ENCODE measurements at regions not wholly inside any gene's neighbourhood (a gene's known extent, or its start where the extent isn't known, plus 50 kb on each side); places are given as distances from the start of the nearest gene placed in this dataset.

DNA sequence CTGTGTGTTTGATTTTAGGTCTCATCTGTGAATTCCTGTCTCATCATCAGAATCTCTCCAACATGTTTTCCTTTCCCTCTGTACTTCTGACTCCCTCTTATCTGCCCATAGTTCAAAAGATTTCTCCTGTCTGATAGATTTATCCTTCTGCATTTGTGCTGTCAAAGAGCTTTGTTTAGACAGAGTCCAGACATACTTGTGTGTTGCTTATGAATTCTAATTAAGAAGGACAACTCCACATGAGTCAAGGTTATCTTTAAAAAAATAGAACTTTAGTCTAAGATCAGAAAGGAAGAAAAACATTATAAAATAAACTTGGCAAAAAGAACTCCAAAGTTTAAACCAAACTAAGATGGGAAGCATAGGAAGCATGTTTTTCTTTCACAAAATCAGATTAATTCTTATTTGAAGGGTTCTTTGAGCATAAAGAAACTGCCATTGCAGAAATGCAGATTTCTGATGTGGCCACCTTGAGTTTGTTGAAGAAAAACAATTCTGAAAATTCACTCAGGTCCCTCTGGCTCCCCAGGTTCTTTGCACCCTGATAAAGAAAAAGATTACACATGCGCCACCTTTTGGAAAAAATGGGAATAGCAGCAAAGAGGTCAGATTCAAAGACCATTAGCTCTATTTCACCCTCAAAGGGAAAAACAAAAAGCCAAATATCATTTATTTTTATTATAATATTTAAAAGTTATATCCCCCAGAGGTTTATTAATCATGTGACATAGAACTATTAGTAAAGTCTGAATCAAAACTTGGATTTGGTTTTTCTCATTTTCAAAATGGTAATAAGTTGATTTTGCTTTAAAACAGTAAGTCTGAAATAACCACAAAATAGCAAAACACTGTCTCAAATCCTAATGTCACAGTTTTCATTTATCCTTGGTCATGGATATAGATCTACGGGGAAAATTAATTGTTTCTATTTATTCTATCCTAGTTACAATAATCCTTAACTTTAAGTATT lies 143.7 kb upstream of the DCN start:
- peak; percentile 92 for DNase-seq

DNA sequence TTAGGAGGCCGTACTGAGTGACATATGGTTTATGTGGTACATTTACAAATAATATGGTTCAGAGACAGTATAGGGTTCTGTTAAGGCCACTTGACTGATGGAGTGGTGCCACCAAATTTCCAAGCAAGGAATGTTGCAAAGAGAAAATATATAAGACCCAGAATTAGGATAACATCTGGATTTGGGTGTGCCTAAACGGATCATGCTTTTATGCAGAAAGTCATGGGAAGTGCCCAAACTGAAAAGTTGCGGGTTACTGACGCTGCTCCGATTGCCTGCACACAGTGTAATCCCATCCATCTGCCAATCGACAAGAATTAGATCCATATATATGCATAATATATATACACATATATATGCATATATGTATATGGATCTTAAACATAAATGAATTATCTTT lies 138.4 kb upstream of the DCN start:
- no peak for DNase-seq

DNA sequence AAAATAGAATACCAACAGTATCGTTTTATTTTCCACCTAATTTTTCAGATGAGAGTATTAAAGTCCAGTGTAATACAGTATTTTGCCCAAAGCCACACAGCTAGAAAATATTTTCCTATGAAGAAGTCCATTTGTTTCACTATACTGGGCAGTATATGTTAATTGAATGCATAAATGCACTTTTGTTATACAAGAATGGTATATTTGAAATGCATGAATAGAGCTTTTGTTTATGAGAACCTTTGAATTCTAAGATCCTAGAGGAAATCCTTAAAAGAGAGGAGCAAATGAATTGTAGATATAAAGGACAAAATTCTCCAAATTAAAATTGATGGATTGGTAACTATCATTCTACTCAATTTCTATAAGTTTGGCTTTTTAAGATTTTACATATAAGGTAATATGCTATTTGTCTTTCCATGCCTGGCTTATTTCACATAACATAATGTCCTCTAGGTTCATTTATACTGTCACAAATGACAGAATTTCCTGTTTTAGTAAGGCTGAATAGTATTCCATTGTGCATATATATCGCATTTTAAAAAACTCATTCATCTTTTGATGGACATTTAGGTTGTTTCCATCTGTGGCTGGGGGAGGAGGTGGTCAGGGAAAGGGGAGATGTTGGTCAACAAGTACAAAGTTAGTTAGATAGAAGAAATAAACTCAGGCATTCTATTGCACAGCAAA lies 136.6 kb upstream of the DCN start:
- DNase-seq, result no peak

DNA sequence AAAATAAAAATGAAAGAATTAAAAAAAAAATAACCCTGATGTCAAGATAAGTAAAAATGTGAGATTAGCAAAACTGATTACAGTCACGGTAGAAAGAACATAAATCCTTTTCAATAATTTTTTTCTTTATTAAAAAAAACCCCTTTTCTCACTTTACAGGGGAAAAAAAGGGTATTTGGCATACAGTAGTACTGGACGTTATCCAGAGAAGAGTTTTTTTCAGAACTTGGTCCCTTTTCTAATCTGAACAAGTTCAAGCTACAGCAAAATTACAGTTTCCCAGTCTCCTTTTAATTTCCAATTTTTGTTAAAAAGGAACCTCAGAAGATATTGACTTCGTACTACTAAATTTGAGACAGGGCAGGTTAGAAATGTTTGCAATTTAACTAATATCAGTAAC lies 134.7 kb upstream of the DCN start:
- DNase-seq, result no peak

DNA sequence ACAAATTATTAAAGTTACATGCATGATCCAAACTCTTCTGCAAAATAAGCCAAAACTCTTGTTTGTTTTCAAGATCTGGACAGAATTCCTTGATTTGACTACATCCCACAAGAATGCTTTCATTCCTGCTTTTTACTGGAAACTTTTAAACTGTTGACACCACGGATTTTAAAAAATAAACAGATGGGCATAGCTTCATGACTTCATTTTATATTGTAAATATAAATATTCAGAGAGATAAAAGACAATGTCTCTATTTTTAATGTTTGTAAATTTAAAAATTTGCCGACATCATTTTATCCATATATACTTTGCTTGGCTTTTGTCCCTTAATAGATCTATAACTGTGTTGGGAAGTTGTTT lies 134.3 kb upstream of the DCN start:
- DNase-seq, result no peak

DNA sequence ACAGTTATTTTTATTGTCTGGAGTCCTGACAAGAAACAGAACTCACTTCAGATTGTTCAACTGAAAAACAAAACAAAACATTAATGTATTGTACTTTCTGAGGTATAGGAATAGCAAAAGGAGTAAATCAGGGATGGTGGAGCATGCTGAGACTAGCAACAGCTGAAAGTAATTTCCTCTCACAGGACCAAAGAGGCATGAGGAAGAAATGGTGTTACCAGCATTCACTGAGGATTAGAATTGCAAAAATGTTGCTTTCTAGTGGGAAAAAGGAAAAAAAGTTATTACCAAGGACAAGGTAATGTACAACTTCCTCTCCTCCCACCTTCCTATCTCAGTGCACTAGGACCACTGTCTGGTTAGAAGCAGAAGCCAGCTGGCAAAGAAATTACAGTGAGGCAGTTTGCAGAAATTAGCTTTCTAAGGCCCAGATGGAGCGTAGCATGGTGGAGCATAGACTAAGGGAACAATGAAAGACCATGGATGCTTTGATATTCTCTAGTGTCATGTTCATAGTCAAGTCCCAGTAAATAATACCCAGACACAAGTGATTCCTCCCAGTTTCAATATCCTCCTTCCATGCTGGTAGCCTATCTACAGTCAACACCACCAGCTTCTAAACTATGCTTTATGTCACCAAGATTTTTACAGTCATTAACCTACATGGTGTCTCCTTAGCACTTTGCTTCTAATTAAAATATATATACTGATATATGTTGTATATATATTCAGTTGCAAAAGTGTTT lies 133.7 kb upstream of the DCN start:
- no peak for DNase-seq

DNA sequence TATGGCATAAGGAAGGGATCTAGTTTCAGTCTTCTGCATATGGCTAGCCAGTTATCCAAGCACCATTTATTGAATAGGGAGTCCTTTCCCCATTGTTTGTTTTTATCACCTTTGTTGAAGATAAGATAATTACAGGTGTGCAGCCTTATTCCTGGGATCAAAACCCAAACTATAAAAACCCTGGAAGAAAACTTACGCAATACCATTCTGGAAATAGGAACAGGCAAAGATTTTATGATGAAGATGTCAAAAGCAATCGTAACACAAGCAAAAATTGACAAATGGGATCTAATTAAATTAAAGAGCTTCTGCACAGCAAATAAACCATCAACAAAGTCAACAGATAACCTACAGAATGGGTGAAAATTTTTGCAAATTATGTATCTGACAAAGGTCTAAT lies 128.5 kb upstream of the DCN start:
- DNase-seq, result no peak

DNA sequence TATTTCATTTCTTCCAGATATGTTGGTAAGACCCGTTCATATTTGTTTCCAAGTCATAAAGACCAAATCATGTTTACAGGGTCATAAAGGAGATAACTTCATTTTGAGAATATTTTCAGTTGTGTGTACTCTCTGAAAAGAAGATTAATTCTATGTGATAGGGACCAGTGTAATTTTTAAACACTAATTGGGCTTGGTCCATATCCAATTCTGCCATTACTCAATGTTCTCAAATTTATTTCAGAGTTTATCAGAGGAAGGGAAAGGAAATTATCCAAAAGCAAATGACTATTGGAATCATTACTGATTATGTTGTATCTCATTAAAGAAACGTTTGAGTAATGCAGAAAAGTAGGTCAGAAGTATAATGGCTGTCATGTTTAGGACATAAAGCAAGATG lies 126.8 kb upstream of the DCN start:
- DNase-seq, result no peak

DNA sequence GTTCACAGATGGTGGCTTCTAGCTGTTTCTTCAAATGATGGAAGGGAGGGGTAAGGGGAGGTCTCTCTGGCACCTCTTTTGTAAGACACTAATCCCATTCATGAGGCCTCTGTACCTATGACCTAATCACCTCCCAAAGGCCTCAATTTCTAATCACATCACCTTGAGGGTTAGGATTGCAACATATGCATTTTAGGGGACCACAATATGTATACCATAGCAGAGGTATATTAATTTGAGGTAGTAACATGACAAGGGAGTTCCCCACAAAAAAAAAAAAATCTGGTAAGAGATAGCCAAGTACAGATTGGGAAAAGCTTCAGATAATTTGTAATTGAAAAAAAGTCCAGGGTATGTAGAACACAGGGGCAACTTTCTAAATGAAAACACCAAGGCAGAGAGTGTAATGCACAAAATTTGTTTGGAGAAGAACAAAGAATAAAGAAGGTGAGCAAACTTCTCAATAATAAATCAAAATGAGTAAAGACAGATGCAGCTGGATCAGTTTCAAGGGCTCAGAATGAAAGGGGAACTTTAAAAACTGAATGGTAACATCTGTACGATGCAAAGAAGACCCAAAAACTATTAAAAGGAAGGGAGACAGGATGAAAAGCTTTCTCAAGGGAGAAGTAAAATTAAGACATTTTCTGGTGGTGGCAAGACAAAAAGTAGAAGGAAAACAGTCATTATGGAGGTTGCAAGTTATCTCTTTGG lies 125.5 kb upstream of the DCN start:
- DNase-seq, result no peak

DNA sequence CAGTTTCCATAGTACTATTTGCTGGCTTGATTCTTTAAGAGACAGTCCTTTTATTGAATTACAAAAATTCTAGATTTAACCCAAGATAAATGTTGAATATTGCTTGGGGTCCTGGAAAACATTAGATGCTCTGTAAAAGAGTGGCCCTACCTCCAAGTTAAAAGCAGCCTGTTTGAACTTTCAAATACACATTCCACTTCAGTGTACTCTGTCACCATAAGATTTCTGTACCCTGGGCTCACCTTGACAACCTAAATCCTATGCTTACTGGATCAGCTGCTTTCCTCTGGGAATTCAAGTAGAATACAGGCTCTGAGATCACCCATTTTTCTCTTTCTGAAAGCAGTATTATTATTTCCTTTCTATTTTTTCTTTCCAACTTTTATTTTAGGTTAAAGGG lies 107.7 kb upstream of the DCN start:
- DNase-seq, result no peak

DNA sequence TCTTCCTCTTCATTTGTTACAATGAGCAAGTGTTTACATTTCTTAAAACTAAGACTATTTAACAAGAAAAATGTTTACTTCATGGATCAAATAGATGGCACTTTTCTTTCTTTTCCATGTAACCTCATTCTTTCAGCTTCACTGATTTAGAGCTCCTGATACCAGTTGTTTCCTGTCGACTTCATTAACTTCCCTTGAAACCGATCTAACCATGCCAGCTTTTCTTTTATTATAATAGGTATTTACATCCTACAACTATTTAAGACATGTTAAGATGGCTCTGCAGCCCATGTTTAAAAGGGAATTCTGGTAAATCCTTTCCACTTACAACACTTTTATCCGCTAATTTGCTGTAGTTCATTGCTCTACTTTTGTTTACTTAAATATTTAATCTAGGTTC lies 107.3 kb upstream of the DCN start:
- no peak for DNase-seq

DNA sequence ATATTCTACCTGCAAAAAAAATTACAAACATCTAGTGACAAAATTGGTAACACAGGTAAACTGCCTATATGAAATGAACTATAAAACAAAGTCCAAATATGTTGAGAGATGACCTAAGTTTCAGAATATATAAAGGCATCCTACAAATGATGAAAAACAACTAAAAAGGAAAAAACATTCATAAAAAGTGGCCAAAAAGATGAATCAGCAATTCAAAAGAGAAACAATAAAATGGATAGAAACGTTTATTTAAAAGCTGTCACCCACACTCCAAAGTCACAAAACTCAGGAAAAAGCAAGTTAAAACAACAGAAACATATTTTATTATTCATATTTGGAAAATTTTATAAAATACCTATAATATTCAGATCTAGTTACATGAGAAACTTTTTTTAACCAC lies 106.5 kb upstream of the DCN start:
- no peak for DNase-seq

DNA sequence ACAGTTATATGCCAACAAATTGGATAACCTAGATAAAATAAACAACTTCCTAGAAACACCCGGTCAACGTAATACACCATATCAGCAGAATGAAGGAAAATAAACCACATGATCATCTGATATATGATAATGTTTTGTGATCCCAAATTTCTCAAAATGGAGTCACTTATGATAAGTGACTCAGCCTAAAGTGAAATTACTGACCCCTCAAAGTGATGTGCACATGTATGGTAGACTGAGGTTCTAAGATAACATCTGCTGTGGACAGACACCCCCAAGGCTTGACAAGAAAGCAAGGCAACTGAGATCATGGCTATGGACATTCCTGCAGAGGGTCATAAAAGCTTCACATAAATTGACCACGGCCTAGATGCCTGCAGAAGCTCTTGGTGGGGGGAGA lies 105.1 kb upstream of the DCN start:
- DNase-seq, result no peak

DNA sequence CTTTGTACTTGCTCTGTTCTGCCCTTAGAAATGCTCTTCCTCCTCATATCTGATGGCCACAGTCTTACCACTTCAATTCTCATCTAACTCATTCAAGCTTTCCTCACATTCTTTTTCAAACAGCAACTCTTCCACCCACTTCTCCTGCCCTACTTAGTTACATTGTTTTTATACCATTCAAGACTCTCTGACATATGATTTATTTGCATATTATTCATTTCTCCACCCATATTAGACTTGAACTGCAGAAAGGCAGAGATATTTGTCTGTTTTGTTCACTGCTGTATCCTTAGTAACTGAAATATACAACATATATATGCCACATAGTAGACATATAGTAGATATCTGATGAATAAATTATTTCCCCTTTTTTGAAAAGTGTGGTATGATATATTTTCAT lies 95.5 kb upstream of the DCN start:
- DNase-seq, result no peak

DNA sequence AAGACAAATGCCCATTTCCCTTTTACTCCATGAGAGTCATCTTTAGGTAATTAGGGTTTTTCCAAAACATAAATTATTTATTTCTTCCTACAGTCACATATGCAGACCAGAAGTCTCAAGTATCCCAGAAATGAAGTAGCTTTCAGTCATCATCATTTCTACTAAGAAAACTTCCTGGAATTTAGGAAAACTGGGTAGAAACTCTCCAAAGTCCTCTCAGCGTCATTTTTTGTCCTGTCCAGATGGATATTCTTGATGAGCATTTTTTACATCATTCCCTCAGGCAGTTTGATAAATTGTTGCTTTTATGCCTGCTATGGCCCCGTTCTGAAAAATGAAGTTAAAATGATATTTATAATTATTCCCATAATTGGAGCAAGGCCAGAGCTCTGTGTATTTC lies 93.9 kb upstream of the DCN start:
- peak; percentile 33 for DNase-seq

DNA sequence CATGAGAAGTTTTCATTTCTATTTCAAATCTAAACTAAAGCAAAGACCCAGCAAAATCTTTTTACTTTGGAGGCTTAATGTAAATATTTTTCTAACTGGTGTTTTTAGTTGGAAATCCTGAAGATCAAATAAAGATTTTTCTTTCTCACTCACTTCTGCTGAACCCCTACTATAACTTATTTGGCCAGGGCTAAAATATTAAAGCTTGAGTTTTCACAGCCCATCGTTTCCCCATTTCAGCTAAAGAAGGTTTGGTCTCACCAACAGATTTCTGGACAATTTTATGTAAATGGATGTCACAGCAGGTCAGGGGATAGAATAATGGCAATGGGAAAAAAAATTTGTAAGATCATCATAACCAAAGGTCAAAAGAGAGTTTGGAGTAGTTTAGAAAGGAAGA lies 92.7 kb upstream of the DCN start:
- no peak for DNase-seq

DNA sequence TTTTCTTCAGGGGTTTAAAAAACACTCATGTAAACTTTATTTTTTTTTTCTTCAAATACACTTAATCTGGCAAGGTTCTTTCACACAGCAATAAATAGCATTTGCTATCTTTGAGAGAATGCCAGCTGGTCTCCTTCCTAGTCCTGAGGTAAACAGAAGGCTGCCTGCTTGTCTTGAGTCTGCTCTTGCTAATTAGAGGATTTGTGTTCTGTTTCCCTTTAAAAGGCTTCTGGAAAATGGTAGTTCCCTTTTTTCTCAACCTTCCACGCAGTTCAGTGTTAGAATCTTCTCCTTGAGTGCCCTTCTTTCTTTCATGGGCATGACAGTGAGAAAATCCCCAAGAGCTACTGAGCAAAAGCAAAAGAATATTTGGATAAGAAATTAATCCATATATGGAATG lies 92.3 kb upstream of the DCN start:
- peak; percentile 61 for DNase-seq

DNA sequence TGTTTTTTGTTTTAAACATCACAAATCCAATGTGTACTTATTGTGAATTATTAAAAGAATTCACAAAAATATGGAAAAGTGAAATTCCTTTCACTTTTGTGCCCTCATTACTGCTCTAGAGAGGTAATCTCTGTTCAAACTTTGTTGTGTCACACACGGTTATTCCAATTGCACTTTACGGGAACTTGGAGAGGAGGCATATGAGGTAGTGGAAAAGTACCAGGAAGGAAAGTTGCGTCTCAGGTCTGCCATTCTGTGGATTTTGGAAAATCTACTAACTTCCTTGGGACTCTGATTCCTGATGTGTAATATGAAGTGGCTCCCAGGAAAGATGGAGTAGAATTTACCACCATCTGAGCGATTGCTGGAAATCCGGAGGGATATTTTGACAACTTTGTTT lies 90.9 kb upstream of the DCN start:
- DNase-seq, result no peak

DNA sequence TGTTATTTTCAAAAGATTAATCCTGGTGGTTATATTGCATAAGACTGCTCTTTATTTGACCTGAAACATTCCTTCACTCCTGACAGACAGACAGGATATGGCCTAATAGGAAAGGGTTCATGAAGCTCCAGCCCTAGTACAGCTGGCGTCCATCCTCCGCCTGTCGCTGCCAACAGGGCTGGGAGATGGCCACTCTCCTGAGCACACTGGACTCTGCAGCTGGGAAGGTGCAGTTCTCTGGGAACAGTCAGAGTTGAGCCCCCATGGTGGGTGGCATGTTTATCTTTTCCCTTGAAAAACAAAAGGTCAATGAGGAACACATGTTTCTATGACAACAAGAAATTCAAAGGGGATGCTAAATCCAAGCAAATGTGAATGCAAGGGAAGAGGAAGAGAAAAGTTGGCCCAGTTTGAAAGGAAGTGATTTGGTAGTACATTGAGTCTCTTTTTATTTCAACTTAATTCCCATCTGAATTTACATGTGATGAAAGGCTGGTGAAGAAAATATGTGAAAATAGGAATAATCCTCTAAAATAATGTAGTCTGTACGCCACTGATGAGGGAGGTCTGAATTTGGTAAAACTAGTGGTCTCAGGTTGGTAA lies 89.9 kb upstream of the DCN start:
- no peak for DNase-seq

DNA sequence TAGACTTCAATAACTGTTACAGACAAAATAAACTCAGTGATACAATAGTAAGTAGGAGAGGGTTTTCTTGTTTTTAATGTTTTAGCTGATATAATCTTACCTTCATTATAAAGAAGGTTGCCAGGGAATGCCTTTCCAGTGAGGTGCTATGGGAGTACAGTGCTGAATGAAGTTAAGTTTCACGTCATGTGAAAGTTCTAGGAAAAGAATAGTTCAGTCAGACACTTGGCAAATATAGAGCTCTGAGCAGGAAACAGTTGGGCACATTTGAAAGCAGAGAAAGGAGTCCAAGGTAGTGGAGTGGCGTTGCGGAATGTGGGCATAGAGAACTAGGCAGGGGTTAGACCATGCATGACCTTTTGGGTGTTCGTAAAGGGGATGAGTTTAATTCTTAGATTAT lies 88.6 kb upstream of the DCN start:
- DNase-seq, result no peak

DNA sequence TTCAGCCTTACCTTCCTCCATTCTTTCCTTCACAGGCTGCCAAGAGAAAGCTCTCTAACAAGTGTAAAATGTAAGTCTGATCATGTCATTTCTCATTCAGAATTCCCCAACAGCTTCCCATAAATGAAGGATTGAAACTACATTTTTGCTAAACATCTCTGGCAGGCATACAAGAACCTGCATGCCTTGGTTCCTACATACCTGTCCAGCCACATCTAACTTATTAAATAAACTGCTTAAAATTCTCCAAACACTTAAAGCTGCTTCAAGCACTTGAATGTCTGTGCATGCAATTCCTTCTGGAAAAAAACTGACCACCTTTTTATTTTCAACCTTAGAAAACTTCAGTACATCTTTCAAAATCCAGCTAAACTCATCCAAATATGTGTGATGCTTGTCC lies 84.4 kb upstream of the DCN start:
- DNase-seq, result peak; percentile 6

DNA sequence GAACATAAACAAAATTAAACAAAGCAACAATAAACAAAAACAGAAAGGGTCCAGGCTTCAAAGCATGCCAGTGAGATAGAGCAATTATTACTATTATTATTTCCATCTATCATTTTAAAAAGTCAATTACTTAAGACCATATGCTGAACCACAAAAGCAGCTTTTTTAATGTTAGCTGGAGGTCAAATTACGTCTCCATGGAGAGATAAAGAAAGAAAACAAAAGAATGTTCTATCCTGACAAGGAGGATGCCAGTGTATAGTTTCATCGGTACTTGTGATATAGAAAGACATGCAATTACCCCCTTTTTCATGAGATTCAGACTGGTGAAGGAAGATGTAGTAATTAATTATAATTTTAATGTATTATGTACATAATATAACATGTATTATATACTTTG lies 81.6 kb upstream of the DCN start:
- no peak for DNase-seq
